ENCODE measurements at regions not wholly inside any gene's neighbourhood (a gene's known extent, or its start where the extent isn't known, plus 50 kb on each side); places are given as distances from the start of the nearest gene placed in this dataset.
"Not testable (repeated sequence)": the region's sequence is repeated elsewhere in the genome, so short reads cannot be mapped to it uniquely, and the experiment has no call there.

DNA sequence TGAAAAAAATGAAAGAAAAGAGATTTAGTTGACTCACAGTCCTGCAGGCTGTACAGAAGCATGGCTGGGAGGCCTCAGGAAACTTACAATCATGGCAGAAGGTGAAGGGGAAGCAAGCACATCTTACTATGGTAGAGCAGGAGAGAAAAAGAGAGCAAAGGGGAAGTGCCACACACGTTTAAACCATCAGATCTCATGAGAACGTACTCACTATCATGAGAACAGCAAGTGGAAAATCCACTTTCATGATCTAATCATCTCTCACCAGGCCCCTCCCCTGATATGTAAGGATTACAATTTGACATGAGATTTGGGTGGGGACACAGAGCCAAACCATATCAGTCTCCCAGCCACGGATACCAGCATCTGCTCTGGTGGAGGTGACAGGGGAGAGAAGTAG is 50.8 kb upstream of the CPOX start:
- DNase-seq (ENCODE audit: low read depth, low spot score), result no peak
- no peak overlapping the region for H3K4me3 ChIP-seq (ENCODE audit: low read length)

DNA sequence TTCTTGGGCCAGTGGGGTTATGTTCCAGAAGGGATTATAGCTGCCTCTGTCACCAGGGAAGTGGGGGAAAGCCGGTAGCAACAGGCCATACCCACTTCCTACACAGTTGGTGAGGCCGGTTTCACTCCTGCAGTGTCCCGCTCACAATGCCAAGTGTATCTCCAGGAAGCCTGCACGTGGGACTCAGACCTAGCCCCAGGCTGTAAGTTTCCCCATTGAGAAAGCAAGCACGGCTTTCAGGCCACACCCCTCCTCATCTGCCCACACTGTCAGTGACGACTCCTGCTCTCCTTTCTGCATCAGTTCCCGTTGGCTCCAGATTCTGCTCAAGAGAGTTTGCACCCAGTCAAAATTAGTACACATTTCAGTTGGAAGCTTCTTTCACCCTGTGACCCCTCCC is 51.6 kb upstream of the CPOX start:
- no peak for DNase-seq (ENCODE audit: low read depth, low spot score)
- no peak overlapping the region for H3K4me3 ChIP-seq (ENCODE audit: low read length)

DNA sequence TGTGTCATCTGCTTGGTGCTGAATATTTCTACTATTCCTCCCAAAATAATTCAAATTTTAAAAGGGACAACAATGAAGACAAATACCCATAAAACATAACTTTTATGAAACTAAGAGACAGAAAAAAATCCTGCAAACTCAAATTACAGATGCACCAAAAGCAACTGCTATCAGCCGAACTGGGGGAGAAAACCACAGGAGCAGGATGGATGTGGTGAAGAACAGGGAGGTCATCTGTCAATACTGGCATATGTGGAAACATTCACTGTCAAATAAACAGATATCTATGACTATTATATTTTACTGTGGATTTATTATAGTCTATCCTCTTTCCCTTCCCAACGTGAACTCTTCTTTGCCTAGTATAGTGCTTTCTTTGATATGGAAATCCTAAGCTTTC is 53.3 kb upstream of the CPOX start:
- H3K4me3 ChIP-seq (ENCODE audit: low read length), result no peak overlapping the region
- peak; percentile 79 for DNase-seq (ENCODE audit: low read depth, low spot score)

DNA sequence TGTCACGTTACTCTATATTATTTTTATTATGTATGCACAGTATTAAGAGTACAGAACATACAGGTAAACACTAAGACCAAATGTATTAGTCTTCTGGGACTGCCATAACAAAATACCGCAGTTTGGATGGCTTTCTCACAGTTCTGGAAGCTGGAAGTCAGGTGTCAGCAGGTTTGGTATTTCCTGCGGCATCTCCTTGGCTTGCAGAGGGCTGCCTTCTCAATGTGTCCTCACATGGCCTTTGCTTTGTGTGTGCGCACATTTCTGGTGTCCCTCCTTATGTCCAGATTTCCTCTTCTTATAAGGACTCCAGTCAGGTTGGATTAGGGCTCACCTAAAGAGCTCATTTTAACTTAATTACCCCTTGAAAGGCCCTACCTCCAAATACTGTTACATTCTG is 53.8 kb upstream of the CPOX start:
- no peak for DNase-seq (ENCODE audit: low read depth, low spot score)
- H3K4me3 ChIP-seq (ENCODE audit: low read length), result no peak overlapping the region

DNA sequence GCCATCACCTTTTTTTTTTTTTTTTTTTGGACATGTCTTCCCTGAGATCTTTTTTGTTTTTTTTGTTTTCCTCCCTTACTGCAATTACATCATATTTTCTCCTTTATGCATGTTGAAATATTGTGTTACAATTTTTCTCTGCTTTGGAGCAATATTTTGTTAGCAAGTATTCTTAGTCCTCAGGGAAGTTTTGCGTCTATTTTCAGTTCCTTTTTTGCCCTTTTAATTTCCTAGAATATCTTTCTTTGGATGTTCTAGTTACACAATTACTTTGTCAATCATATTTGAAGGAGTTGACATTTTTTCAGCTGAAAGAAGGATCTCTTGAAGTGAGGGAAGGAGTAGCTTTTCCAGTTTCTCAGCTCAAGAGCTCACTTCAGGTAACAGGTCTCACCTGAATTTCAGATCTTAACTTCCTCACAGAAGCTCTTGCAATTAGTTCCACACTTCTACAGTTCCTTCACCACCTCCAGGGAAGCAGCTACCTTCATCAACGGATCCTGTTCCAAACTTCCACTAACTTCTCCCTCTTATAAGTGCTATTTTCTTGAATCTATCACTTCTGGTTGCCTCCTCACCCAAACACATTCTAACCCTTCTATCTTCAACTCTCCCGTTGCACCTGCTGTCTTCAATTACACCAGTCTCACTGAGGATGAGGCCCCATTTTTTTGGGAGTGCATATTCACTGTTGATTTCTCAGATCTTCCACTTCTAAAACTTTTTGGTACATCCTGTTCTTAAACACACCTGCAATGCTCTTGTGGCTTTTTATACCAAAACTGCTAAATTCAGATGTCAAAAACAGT is 57.8 kb upstream of the CPOX start:
- peak; percentile 95 for DNase-seq (ENCODE audit: low read depth, low spot score)
- H3K4me3 ChIP-seq (ENCODE audit: low read length), result no peak overlapping the region

DNA sequence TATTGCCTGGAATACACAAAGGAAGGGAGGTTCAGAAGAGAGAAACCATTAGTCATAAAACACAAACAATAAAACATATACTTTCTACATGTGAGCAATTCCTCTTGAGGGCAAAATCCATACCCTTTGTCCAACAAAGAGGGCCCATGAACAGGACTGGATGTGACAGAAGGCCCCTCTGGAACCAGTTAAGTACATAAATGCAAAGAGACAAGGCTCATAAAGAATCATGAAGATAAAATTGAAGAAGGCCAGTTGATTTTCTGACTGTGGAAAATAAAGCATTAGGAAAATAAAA is 58.3 kb upstream of the CPOX start:
- DNase-seq (ENCODE audit: low read depth, low spot score), result no peak

DNA sequence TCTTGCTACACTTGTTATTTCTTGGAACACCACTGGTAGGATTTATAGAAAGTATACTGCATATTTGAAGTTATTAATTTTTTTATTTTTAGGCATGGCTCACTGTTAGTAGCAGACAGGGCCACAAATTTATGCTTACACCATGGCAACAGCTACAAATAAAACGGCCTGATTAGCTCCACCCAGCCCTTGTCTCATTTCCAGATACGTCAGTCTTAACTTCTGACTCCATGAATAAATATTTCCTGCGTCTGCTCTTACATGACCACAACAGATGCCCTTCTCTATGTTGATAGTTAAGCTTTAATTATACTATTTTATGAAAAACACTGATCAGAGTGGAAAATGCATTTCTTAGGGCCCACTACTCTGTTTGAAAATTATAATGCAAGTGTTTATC is 62.3 kb upstream of the CPOX start:
- DNase-seq (ENCODE audit: low read depth, low spot score), result no peak
- H3K4me3 ChIP-seq (ENCODE audit: low read length), result no peak overlapping the region

More for the DNA sequence above, 58.3 kb upstream of the CPOX start:
- H3K4me3 ChIP-seq (ENCODE audit: low read length), result no peak overlapping the region

DNA sequence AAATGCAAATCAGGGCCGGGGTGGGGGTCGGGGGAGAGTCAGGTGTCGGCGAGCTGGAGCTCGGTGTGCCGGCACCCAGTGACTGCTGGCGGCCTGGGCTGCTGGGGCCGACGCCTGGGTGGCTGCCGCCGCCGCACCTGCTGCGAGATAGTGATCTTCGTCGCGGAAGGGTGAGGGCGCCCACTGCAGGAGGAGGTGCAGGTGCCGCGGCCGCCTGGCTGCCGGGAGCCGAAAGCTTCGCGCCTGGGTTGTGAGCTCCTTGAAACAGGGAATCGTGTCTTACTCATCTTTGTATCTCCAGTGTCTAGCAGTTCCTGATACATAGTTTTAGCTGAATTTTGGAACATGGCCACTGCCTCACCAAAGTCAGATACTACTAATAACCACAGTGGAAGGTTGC is 64.0 kb upstream of the CPOX start:
- no peak overlapping the region for H3K4me3 ChIP-seq (ENCODE audit: low read length)
- no peak for DNase-seq (ENCODE audit: low read depth, low spot score)

DNA sequence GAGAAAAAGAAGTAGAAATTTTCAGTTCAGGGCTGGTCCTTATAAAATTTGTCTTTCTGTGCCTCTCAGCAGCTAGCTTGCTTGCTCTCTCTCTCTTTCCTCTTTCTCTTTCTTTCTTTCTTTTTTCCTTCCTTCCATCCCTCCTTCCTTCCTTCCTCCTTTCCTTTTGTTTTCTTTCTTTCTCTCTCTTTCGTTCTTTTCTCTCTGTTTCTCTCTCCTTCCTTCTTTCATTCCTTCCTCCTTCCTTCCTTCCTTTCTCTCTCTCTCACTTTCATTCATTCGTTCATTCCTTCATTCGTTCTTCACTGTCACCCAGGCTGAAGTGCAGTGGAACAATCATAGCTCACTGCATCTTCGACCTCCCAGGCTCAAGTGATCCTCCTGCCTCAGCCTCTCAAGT is 69.3 kb upstream of the CPOX start:
- H3K4me3 ChIP-seq (ENCODE audit: low read length), result no peak overlapping the region
- no peak for DNase-seq (ENCODE audit: low read depth, low spot score)

DNA sequence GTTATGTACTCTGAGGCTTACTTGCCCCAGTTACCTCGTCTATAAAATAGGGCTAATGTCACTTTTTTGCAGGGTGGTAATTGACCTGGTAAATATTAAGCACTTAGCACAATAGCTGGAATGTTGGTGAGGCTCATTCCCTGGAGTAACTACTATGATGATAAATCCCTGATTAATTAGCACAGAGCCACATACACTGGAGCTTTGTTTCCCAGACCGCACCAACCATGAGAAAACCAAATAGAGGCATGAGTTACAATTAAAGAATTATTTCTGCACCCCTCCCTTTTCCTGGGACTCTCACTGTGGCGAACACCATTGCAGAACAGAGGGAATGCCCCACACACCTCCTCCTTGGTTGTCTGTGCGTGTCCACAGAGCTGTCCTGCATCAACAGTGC is 76.6 kb upstream of the CPOX start:
- no peak overlapping the region for H3K4me3 ChIP-seq (ENCODE audit: low read length)
- DNase-seq (ENCODE audit: low read depth, low spot score), result no peak

DNA sequence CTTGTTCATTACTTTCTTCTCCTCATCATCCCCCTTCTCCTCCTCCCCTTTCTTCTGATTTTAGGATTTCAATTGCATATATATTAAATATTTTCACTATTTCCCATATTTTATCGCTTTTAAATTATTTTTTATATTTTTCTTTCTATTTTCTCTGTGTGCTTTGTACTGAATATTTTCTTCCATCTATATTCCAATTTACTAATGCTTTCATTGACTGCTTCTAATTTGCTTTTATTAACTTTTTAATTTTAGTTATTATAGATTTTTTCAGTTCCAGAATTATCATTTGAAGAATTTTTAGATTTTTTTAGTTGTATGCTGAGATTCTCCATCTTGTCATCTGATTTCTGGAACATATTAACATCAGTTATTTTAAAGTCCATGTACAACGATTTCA is 83.2 kb upstream of the ST3GAL6 start:
- no peak overlapping the region for H3K4me3 ChIP-seq (ENCODE audit: low read length)
- no peak for DNase-seq (ENCODE audit: low read depth, low spot score)

DNA sequence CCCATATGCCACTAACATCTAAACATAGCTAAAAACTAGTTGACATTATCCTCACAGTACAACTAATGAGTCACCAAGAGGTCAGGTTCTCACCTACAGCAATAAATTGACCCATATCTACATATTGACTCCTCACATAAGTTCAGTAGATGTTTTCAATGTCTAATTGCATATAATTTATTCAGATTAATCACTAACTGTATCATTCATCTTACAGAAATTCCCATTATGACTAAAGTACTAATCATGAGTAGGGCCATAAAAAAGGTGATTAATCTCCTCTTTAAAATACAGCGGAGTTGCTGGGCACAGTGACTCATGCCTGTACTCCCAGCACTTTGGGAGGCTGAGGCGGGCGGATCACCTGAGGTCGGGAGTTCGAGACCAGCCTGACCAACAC is 82.4 kb upstream of the ST3GAL6 start:
- no peak overlapping the region for H3K4me3 ChIP-seq (ENCODE audit: low read length)
- DNase-seq (ENCODE audit: low read depth, low spot score), result no peak

DNA sequence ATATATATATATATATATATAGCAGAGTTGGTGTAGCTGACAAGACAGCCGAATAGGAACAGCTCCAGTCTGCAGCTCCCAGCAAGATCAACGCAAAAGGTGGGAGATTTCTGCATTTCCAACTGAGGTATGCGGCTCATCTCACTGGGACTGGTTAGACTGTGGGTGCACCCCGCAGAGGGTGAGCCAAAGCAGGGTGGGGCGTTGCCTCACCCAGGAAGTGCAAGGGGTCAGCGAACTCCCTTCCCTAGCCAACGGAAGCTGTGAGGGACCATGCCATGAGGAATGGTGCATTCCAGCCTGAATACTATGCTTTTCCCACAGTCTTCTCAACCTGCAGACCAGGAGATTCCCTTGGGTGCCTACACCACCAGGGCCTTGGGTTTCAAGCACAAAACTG is 81.7 kb upstream of the ST3GAL6 start:
- no peak overlapping the region for H3K4me3 ChIP-seq (ENCODE audit: low read length)
- no peak for DNase-seq (ENCODE audit: low read depth, low spot score)

DNA sequence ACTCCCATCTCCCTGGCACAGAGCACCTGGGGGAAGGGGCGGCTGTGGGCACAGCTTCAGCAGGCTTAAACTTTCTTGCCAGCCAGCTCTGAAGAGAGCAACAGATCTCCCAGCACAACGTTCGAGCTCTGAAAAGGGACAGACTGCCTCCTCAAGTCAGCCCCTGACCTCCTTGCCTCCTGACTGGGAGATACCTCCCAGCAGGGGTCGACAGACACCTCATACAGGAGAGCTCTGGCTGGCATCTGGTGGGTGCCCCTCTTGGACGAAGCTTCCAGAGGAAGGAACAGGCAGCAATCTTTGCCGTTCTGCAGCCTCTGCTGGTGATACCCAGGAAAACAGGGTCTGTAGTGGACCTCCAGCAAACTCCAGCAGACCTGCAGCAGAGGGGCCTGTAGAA is 80.7 kb upstream of the ST3GAL6 start:
- DNase-seq (ENCODE audit: low read depth, low spot score); H3K4me3 ChIP-seq (ENCODE audit: low read length): not testable (repeated sequence)

DNA sequence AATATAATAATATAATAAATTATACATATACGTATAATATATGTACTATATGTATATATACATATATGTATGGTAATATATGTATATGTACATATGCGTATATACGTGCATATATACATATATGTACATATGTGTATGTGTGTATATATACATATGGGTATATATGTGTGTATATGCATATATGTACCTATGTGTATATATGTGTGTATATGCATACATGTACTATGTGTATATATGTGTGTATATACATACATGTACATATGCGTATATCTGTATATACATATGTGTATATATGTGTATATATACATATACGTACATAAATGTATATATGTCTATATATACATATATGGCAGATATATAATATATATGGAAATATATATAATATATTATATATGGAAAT is 74.8 kb upstream of the ST3GAL6 start:
- no peak overlapping the region for H3K4me3 ChIP-seq (ENCODE audit: low read length)
- no peak for DNase-seq (ENCODE audit: low read depth, low spot score)

DNA sequence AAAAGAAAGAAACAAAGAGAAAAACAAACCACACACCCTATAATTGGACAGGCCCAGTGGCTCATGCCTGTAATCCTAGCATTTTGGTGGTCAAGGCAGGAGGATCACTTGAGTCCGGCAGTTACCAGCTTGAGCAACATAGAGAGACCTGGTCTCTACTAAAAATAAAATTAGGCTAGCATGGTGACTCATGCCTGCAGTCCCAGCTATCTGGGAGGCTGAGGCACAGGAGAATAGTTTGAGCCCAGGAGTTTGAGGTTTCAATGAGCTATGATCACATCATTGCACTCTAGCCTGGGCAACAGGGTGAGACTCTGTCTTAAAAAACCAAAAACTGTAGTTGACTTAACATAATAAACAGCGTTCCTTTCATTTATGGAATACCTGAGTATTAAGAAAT is 72.3 kb upstream of the ST3GAL6 start:
- H3K4me3 ChIP-seq (ENCODE audit: low read length), result no peak overlapping the region
- no peak for DNase-seq (ENCODE audit: low read depth, low spot score)

DNA sequence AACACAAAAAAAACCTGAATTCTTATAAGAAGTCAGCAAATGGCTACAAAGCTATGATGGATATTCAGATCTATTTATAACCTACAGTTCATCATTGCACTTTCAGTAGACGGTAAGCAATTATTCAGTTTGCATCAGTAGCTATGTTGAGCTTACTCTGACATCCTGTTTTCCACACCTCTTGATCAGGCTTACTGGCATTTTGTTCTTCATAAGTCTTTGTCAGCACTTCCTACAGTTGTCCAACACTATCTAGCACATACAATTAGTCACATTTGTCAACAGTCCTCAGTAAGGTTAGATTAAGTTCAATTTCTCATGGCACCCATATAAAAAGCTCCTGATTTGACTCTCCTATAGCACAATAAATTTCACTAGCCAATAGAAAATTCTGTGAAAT is 71.2 kb upstream of the ST3GAL6 start:
- DNase-seq (ENCODE audit: low read depth, low spot score), result no peak
- no peak overlapping the region for H3K4me3 ChIP-seq (ENCODE audit: low read length)

DNA sequence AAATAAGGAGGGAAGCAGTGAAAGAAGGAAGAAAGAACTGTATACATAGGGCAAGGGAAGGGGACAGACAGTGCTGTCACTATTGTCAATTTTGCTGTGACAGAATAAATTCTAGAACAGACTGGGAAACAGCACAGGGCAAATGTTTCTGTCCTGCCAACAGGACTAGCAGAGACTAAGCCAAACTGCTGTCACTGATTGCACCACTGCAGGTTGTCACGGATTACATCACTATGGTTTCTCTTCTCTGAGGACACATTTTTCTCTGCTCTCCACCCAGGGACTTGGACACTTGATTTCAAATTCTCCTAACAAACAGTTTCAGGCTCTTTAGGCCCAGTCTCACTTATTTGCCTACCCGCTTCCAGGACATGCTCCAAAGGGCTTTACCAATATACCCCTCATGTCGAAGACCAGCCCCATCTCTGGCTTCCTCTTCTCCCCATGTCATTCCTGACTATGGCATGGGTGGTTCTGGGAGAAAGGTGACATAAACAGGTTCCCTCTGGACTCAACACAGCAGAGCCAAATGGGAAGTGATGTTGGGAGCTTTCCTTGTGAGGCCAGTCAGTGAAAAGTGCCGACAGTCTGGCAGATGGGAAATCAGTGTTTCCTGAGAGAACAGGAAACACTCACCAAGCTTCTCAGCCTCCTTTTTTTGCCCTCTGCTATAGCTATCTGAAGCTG is 70.2 kb upstream of the ST3GAL6 start:
- DNase-seq (ENCODE audit: low read depth, low spot score), result no peak
- no peak overlapping the region for H3K4me3 ChIP-seq (ENCODE audit: low read length)

DNA sequence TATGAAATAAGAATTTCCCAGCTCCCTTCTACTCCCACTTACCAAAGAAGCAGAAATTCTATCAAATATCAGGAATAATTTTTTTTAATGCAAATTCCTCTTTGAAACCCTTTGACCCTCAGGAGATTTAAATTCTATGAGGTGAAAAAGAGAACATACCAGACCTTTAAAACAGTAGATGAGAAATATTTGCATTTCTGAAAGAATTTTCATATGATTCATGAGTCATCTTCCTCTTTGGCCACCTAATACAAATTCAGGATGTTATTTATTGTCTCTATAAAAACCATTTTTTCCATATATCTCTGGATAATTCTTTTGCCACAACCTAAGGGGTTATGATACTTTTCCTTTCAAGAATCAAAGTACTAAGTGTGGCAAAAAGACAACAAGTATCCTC is 67.3 kb upstream of the ST3GAL6 start:
- H3K4me3 ChIP-seq (ENCODE audit: low read length), result no peak overlapping the region
- no peak for DNase-seq (ENCODE audit: low read depth, low spot score)

DNA sequence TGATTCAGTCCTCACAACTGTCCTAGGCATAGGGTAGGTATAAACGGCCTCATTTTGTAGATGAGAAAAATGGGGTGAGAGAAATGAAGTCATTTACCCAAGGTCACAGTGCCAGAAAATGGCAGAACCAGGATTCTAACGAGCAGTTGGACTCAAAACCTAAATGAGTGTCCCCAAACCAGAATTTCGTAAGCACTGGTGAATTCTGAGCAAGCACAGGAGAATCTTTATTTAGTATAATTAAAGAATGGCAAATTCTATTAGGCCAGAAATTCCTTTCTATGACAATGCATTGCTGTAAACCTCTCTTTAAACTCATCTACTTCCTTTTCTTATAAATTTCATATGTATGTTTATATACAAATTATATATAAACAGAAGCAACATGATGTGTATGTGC is 66.8 kb upstream of the ST3GAL6 start:
- not testable (repeated sequence) for H3K4me3 ChIP-seq (ENCODE audit: low read length); DNase-seq (ENCODE audit: low read depth, low spot score)

DNA sequence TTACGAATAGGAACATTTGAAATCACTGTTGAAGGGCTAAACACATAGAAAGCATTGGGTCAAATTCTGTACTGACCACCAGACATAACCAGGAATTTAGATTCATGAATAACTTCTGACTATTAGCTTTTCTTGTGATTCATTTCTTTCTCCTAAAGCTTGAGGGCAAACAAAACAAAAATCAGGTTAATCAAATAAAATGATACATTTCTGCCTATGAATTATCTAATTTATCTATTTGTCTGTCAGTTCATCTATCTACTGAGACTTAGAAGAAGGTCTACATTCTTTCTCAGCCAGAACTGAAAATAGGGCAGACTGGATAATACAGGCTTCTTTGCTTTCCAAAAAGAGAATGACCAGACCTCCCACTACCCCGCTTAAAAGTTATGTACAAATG is 65.9 kb upstream of the ST3GAL6 start:
- DNase-seq (ENCODE audit: low read depth, low spot score), result no peak
- no peak overlapping the region for H3K4me3 ChIP-seq (ENCODE audit: low read length)
